ENCODE measurements at regions not wholly inside any gene's neighbourhood (a gene's known extent, or its start where the extent isn't known, plus 50 kb on each side); places are given as distances from the start of the nearest gene placed in this dataset.

DNA sequence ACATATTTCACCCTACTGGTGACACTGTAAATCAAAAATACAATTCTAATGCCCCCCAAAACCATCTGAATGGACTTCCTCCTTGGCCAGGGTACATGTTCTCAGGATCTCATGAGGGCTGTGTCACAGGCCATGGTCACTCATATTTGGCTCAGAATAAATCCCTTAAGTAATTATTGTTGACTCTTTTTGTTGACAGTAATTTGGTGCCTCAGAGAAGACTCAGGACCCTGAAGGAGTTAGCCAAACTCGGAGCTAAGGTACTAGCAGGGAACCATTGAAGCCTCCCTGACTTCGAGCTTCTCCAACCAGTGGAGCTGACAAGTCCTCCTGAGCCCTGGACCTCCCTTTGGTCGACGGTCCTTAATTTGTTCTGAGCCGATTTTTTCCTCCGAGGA, 51.2 kb upstream of the SNAPC3 start:
- TF ChIP-seq, protein P1, sequence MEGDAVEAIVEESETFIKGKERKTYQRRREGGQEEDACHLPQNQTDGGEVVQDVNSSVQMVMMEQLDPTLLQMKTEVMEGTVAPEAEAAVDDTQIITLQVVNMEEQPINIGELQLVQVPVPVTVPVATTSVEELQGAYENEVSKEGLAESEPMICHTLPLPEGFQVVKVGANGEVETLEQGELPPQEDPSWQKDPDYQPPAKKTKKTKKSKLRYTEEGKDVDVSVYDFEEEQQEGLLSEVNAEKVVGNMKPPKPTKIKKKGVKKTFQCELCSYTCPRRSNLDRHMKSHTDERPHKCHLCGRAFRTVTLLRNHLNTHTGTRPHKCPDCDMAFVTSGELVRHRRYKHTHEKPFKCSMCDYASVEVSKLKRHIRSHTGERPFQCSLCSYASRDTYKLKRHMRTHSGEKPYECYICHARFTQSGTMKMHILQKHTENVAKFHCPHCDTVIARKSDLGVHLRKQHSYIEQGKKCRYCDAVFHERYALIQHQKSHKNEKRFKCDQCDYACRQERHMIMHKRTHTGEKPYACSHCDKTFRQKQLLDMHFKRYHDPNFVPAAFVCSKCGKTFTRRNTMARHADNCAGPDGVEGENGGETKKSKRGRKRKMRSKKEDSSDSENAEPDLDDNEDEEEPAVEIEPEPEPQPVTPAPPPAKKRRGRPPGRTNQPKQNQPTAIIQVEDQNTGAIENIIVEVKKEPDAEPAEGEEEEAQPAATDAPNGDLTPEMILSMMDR (IDR thresholded peaks at IDR 0.05), result no peak
- no peak for TF ChIP-seq POLR2A (IDR thresholded peaks at IDR 0.05)
